ENCODE measurements at regions not wholly inside any gene's neighbourhood (a gene's known extent, or its start where the extent isn't known, plus 50 kb on each side); places are given as distances from the start of the nearest gene placed in this dataset.

DNA sequence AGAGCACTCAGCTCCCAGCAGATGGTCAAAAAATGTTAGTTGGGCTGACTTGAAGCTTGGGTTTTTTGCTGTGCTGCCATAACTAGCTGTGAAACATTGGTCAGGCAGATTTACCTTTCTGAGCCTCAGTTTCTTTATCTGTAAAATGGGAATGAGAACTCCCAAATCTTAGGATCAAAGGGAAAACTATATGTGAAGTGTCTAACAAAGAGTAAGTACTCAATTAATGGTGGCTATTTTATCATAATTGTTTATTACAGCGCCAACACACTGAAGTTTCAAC, 164.2 kb upstream of the POU3F1 start:
- Mint-ChIP-seq H3K4me3 (ENCODE audit: unreplicated experiment) (no peak overlapping the region), H3K36me3 (ENCODE audit: insufficient read depth, unreplicated experiment) (no peaks in the 10 kb centered on the region), H3K27me3 (ENCODE audit: insufficient read depth, unreplicated experiment) (peaks cover 21% of the 10 kb centered on the region), H3K9me3 (ENCODE audit: unreplicated experiment) (no peaks in the 10 kb centered on the region), H3K4me1 (ENCODE audit: insufficient read depth, unreplicated experiment) (no peaks in the 10 kb centered on the region), H3K27ac (ENCODE audit: low read depth, unreplicated experiment) (no peak overlapping the region)
- ChIA-PET CTCF (interaction anchor here (0.7 kb wide), 1 partner anchor 11 kb away, joined by 7 read pairs; no protein-coding TSS in a partner anchor), POLR2A (no interaction called here)
- no TSS peak for BruUV-seq (replicated peaks)
- no peak for DNase-seq (ENCODE audit: unreplicated experiment)
- intact Hi-C loops (cut with micrococcal nuclease) = no loop called here
- no peak for TF ChIP-seq CTCF (IDR thresholded peaks at IDR 0.05; ENCODE audit: unreplicated experiment)

DNA sequence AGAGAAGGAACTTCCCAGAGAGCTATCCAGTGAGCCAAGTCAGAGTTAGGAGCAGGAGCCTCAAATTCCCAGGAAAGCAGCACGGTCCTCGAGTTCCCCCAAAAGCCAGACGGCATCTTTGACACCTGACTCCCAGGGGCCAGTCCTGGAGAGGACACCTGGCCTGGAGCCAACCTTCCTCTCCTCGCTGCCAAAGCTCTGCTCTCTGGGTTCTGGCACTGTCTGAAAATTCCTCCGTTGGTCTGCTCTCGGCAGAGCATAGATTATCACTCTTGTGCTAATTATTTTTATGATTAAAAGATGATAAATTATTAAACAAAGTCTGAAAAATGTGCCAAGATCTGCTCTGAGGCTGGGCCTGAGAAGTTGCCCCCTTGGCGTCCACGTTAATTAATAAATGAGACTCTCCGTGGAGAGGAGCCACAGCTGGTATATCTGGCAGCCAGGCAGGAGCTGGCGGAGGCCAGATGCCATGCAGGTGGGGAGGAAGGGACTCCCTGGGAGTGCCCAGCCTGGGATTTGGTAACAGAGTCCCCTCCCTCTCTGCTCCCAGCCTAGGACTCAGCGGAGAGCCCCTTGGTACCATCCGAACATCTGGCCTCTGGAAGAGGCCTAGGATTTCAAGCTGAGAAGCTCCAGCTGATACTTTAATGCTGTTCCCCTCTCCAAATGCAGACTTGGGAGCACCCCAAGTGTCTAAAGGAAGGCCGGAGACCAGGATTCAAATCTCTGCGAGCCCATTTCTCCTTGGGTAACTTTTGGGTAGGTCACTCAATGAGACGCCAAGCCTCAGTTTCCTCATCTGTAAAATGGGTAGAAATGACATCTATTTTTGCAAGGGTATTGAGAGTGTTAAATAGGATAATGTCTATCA, 163.7 kb upstream of the POU3F1 start:
- no peaks in the 10 kb centered on the region for H3K4me1 Mint-ChIP-seq (ENCODE audit: insufficient read depth, unreplicated experiment)
- H3K9me3 Mint-ChIP-seq (ENCODE audit: unreplicated experiment) = no peaks in the 10 kb centered on the region
- no peak for TF ChIP-seq CTCF (IDR thresholded peaks at IDR 0.05; ENCODE audit: unreplicated experiment)
- no peaks in the 10 kb centered on the region for H3K36me3 Mint-ChIP-seq (ENCODE audit: insufficient read depth, unreplicated experiment)
- BruUV-seq (replicated peaks) = no TSS peak
- no peak for DNase-seq (ENCODE audit: unreplicated experiment)
- POLR2A ChIA-PET = no interaction called here
- H3K27me3 Mint-ChIP-seq (ENCODE audit: insufficient read depth, unreplicated experiment) = peaks cover 21% of the 10 kb centered on the region
- intact Hi-C loops (cut with micrococcal nuclease) = no loop called here
- CTCF ChIA-PET = interaction anchor here (0.7 kb wide), 2 partner anchors 30 to 53 kb away, joined by 3 to 4 read pairs; no protein-coding TSS in a partner anchor
- no peak overlapping the region for H3K27ac Mint-ChIP-seq (ENCODE audit: low read depth, unreplicated experiment)
- no peak overlapping the region for H3K4me3 Mint-ChIP-seq (ENCODE audit: unreplicated experiment)

GRCh38 chr1:38208716-38209632, 162.4 kb upstream of the POU3F1 start:
- no peak for DNase-seq (ENCODE audit: unreplicated experiment)
- Mint-ChIP-seq H3K4me1 (ENCODE audit: insufficient read depth, unreplicated experiment) (no peaks in the 10 kb centered on the region), H3K27ac (ENCODE audit: low read depth, unreplicated experiment) (no peak overlapping the region), H3K9me3 (ENCODE audit: unreplicated experiment) (no peaks in the 10 kb centered on the region), H3K4me3 (ENCODE audit: unreplicated experiment) (no peak overlapping the region), H3K36me3 (ENCODE audit: insufficient read depth, unreplicated experiment) (no peaks in the 10 kb centered on the region), H3K27me3 (ENCODE audit: insufficient read depth, unreplicated experiment) (peaks cover 21% of the 10 kb centered on the region)
- POLR2A ChIA-PET = no interaction called here
- intact Hi-C loops (cut with micrococcal nuclease) = no loop called here
- CTCF ChIA-PET = interaction anchor here (0.6 to 0.7 kb wide), 2 partner anchors 54 to 74 kb away, joined by 3 to 4 read pairs; no protein-coding TSS in a partner anchor
- TF ChIP-seq CTCF (IDR thresholded peaks at IDR 0.05; ENCODE audit: unreplicated experiment) = no peak
- BruUV-seq (replicated peaks) = no TSS peak

GRCh38 chr1:38207906-38208305, 161.3 kb upstream of the POU3F1 start:
- no peak for DNase-seq (ENCODE audit: unreplicated experiment)
- no peaks in the 10 kb centered on the region for H3K9me3 Mint-ChIP-seq (ENCODE audit: unreplicated experiment)

More at GRCh38 chr1:38207906-38208305, 161.3 kb upstream of the POU3F1 start:
- H3K36me3 Mint-ChIP-seq (ENCODE audit: insufficient read depth, unreplicated experiment) = no peaks in the 10 kb centered on the region
- POLR2A ChIA-PET = no interaction called here
- no peak overlapping the region for H3K27ac Mint-ChIP-seq (ENCODE audit: low read depth, unreplicated experiment)
- H3K4me3 Mint-ChIP-seq (ENCODE audit: unreplicated experiment) = no peak overlapping the region
- intact Hi-C loops (cut with micrococcal nuclease) = no loop called here
- H3K27me3 Mint-ChIP-seq (ENCODE audit: insufficient read depth, unreplicated experiment) = peaks cover 21% of the 10 kb centered on the region
- BruUV-seq (replicated peaks) = no TSS peak
- no peak for TF ChIP-seq CTCF (IDR thresholded peaks at IDR 0.05; ENCODE audit: unreplicated experiment)
- no peaks in the 10 kb centered on the region for H3K4me1 Mint-ChIP-seq (ENCODE audit: insufficient read depth, unreplicated experiment)
- CTCF ChIA-PET = no interaction called here
